ENCODE measurements at regions not wholly inside any gene's neighbourhood (a gene's known extent, or its start where the extent isn't known, plus 50 kb on each side); places are given as distances from the start of the nearest gene placed in this dataset.

- no peak for ATAC-seq
- intact Hi-C loops (cut with micrococcal nuclease), result no loop called here
Observed at GRCh38 chr1:36594023-36594422, 111.3 kb upstream of the CSF3R start.

GRCh38 chr1:36591278-36591677 is 108.6 kb upstream of the CSF3R start:
- no peak for DNase-seq
- intact Hi-C loops (cut with micrococcal nuclease), result no loop called here
- ATAC-seq, result no peak

More at GRCh38 chr1:36594023-36594422, 111.3 kb upstream of the CSF3R start:
- no peak for DNase-seq

GRCh38 chr1:36590771-36591170 is 108.1 kb upstream of the CSF3R start:
- DNase-seq, result no peak
- ATAC-seq, result no peak
- intact Hi-C loops (cut with micrococcal nuclease), result no loop called here

- no peak for DNase-seq
- no peak for ATAC-seq
- intact Hi-C loops (cut with micrococcal nuclease), result no loop called here
Observed at GRCh38 chr1:36590264-36590663, 107.6 kb upstream of the CSF3R start.

- no peak for DNase-seq
- ATAC-seq, result no peak
- intact Hi-C loops (cut with micrococcal nuclease), result no loop called here
Observed at GRCh38 chr1:36588972-36589371, 106.3 kb upstream of the CSF3R start.

GRCh38 chr1:36585569-36586548 is 103.1 kb upstream of the CSF3R start:
- DNase-seq (no peak), ATAC-seq (no peak)
- intact Hi-C loops (cut with micrococcal nuclease), result no loop called here

GRCh38 chr1:36584874-36585453 is 102.3 kb upstream of the CSF3R start:
- DNase-seq (no peak), ATAC-seq (no peak)
- intact Hi-C loops (cut with micrococcal nuclease), result no loop called here

GRCh38 chr1:36583980-36584782 is 101.5 kb upstream of the CSF3R start:
- ATAC-seq, result no peak
- intact Hi-C loops (cut with micrococcal nuclease), result no loop called here
- DNase-seq, result no peak

- DNase-seq (no peak), ATAC-seq (no peak)
- intact Hi-C loops (cut with micrococcal nuclease), result no loop called here
Observed at GRCh38 chr1:36583080-36583479, 100.4 kb upstream of the CSF3R start.

- intact Hi-C loops (cut with micrococcal nuclease), result no loop called here
- ATAC-seq, result no peak
- DNase-seq, result peak; percentile 0
Observed at GRCh38 chr1:36582066-36582755, 99.5 kb upstream of the CSF3R start.

- ATAC-seq (no peak), DNase-seq (no peak)
- intact Hi-C loops (cut with micrococcal nuclease), result no loop called here
Observed at GRCh38 chr1:36580524-36580923, 97.8 kb upstream of the CSF3R start.

GRCh38 chr1:36579039-36579438 is 96.3 kb upstream of the CSF3R start:
- intact Hi-C loops (cut with micrococcal nuclease), result loop anchor here (10.0 kb wide), 1 partner anchor 856 kb away; no protein-coding TSS in a partner anchor
- ATAC-seq (no peak), DNase-seq (no peak)

GRCh38 chr1:36576551-36577110 is 93.9 kb upstream of the CSF3R start:
- DNase-seq (no peak), ATAC-seq (no peak)
- intact Hi-C loops (cut with micrococcal nuclease), result loop anchor here (10.0 kb wide), 1 partner anchor 858 kb away; no protein-coding TSS in a partner anchor

GRCh38 chr1:36576118-36576517 is 93.4 kb upstream of the CSF3R start:
- DNase-seq, result peak; percentile 65
- intact Hi-C loops (cut with micrococcal nuclease), result loop anchor here (10.0 kb wide), 1 partner anchor 859 kb away; no protein-coding TSS in a partner anchor
- ATAC-seq, result peak; percentile 77

GRCh38 chr1:36573445-36573844 is 90.7 kb upstream of the CSF3R start:
- DNase-seq (no peak), ATAC-seq (no peak)
- intact Hi-C loops (cut with micrococcal nuclease), result loop anchor here (10.0 kb wide), 1 partner anchor 861 kb away; no protein-coding TSS in a partner anchor

GRCh38 chr1:36572906-36573305 is 90.2 kb upstream of the CSF3R start:
- ATAC-seq, result no peak
- intact Hi-C loops (cut with micrococcal nuclease), result loop anchor here (10.0 kb wide), 1 partner anchor 862 kb away; no protein-coding TSS in a partner anchor
- DNase-seq, result no peak

GRCh38 chr1:36572142-36572715 is 89.5 kb upstream of the CSF3R start:
- intact Hi-C loops (cut with micrococcal nuclease), result loop anchor here (10.0 kb wide), 1 partner anchor 863 kb away; no protein-coding TSS in a partner anchor
- ATAC-seq (no peak), DNase-seq (no peak)

- intact Hi-C loops (cut with micrococcal nuclease), result loop anchor here (10.0 kb wide), 1 partner anchor 864 kb away; no protein-coding TSS in a partner anchor
- no peak for DNase-seq
- no peak for ATAC-seq
Observed at GRCh38 chr1:36571106-36571505, 88.4 kb upstream of the CSF3R start.
